Liver (tissue), 8 donors: ENCODE measurements at regions not wholly inside any gene's neighbourhood (a gene's known extent, or its start where the extent isn't known, plus 50 kb on each side); places are given as distances from the start of the nearest gene placed in this dataset.

Experiments
- DNase-seq: peaks from one replicate; pipeline ENCODE4 v3.0.0-alpha.2; 2017; ENCODE audit warnings: low spot score
- H3K27ac ChIP-seq, 2 donors: one replicate each; pipeline ENCODE4 v1.7.0; 2013; ENCODE audit warnings: inconsistent platforms in 2 of 2, low read length in 2 of 2, control low read depth in 1 of 2, low read depth in 1 of 2, mild to moderate bottlenecking in 1 of 2
- H3K27me3 ChIP-seq, 4 donors: one replicate each; pipeline versions ENCODE4 v1.6.1 to v1.7.0; 2013; ENCODE audit warnings: low read length in 3 of 4, inconsistent platforms in 1 of 4, mild to moderate bottlenecking in 1 of 4, moderate library complexity in 1 of 4; ENCODE audit not compliant: control insufficient read depth in 4 of 4, insufficient read depth in 4 of 4
- H3K36me3 ChIP-seq, 4 donors: one replicate each; pipeline versions ENCODE4 v1.6.1 to v1.7.0; 2013; ENCODE audit warnings: low read length in 3 of 4, mild to moderate bottlenecking in 3 of 4, low read depth in 1 of 4, moderate library complexity in 1 of 4; ENCODE audit not compliant: control insufficient read depth in 4 of 4, insufficient read depth in 3 of 4
- H3K4me1 ChIP-seq, 4 donors: one replicate each; pipeline versions ENCODE4 v1.6.1 to v1.7.0; 2013; ENCODE audit warnings: low read length in 3 of 4, mild to moderate bottlenecking in 3 of 4, moderate library complexity in 1 of 4; ENCODE audit not compliant: control insufficient read depth in 4 of 4, insufficient read depth in 4 of 4
- H3K4me3 ChIP-seq, 3 donors: one replicate each; pipeline versions ENCODE4 v1.6.1 to v1.7.0; 2013; ENCODE audit warnings: low read length in 3 of 3, control low read depth in 1 of 3, low read depth in 1 of 3, mild to moderate bottlenecking in 1 of 3
- H3K9ac ChIP-seq, 2 donors: one replicate each; pipeline ENCODE4 v1.7.0; 2013; ENCODE audit warnings: low read length in 2 of 2, mild to moderate bottlenecking in 2 of 2, moderate library complexity in 2 of 2, control low read depth in 1 of 2, low read depth in 1 of 2
- H3K9me3 ChIP-seq, 4 donors: one replicate each; pipeline versions ENCODE4 v1.6.1 to v1.7.0; 2013; ENCODE audit warnings: low read length in 3 of 4; ENCODE audit not compliant: control insufficient read depth in 4 of 4
- ATF3 ChIP-seq: IDR thresholded peaks from 2 replicates; pipeline ENCODE4 v1.6.1; 2016; ENCODE audit warnings: antibody characterized with exemption
- EGR1 ChIP-seq, 2 donors: IDR thresholded peaks; 2 replicates each; pipeline ENCODE4 v1.6.1; 2016 to 2018; ENCODE audit warnings: antibody characterized with exemption in 2 of 2, low read depth in 2 of 2
- FOXA1 ChIP-seq: IDR thresholded peaks from 2 replicates; pipeline ENCODE4 v1.6.1; 2016; ENCODE audit warnings: antibody characterized with exemption
- FOXA2 ChIP-seq: IDR thresholded peaks from 2 replicates; pipeline ENCODE4 v1.6.1; 2016; ENCODE audit warnings: antibody characterized with exemption
- GABPA ChIP-seq, 2 donors: IDR thresholded peaks in 1 of 2; conservative IDR thresholded peaks in 1 of 2; 2 replicates each; pipeline ENCODE4 v1.6.1; 2016; ENCODE audit warnings: antibody characterized with exemption in 2 of 2, mild to moderate bottlenecking in 1 of 2, moderate library complexity in 1 of 2
- HNF4A ChIP-seq, 2 donors: conservative IDR thresholded peaks; 2 replicates each; pipeline ENCODE4 v1.6.1; 2016; ENCODE audit warnings: antibody characterized with exemption in 2 of 2, mild to moderate bottlenecking in 2 of 2
- HNF4G ChIP-seq: IDR thresholded peaks from 2 replicates; pipeline ENCODE4 v1.6.1; 2016; ENCODE audit warnings: antibody characterized with exemption
- JUND ChIP-seq, 2 donors: IDR thresholded peaks; 2 replicates each; pipeline ENCODE4 v1.6.1; 2016; ENCODE audit warnings: antibody characterized with exemption in 2 of 2
- NR2F2 ChIP-seq: IDR thresholded peaks from 2 replicates; pipeline ENCODE4 v1.6.1; 2016; ENCODE audit warnings: antibody characterized with exemption
- RAD21 ChIP-seq, 2 donors: IDR thresholded peaks; 2 replicates each; pipeline ENCODE4 v1.6.1; 2016; ENCODE audit warnings: antibody characterized with exemption in 2 of 2, mild to moderate bottlenecking in 2 of 2
- RXRA ChIP-seq, 2 donors: IDR thresholded peaks; 2 replicates each; pipeline ENCODE4 v1.6.1; 2017 to 2018; ENCODE audit warnings: antibody characterized with exemption in 2 of 2, mild to moderate bottlenecking in 1 of 2
- SP1 ChIP-seq: IDR thresholded peaks from 2 replicates; pipeline ENCODE4 v1.6.1; 2018; ENCODE audit warnings: antibody characterized with exemption, mild to moderate bottlenecking
- TAF1 ChIP-seq: conservative IDR thresholded peaks from 2 replicates; pipeline ENCODE4 v1.6.1; 2016; ENCODE audit warnings: antibody characterized with exemption, mild to moderate bottlenecking
- YY1 ChIP-seq: IDR thresholded peaks from 2 replicates; pipeline ENCODE4 v1.6.1; 2016; ENCODE audit warnings: antibody characterized with exemption, mild to moderate bottlenecking
- WGBS: extraction: QIAGEN DNeasy Blood & Tissue Kit; methylation state at CpG from one replicate; pipeline ENCODE4 v1.1.7; 2013; 5-methylcytosine and 5-hydroxymethylcytosine counted together
- TF ChIP-seq, protein P1 (sequence below): IDR thresholded peaks from 2 replicates; pipeline ENCODE4 v1.6.1; 2016; ENCODE audit warnings: antibody characterized with exemption
- TF ChIP-seq, protein P2 (sequence below): fragments of 150-350 bp; IDR thresholded peaks from 2 replicates; pipeline ENCODE4 v1.5.1; 2017; ENCODE audit warnings: improper control_type of control experiment, low read depth, low read length; ENCODE audit not compliant: missing input control
- TF ChIP-seq, protein P3 (sequence below): IDR thresholded peaks from 2 replicates; pipeline ENCODE4 v1.6.1; 2016; ENCODE audit warnings: antibody characterized with exemption, mild to moderate bottlenecking
- TF ChIP-seq, protein P4 (sequence below): IDR thresholded peaks from 2 replicates; pipeline ENCODE4 v1.6.1; 2016; ENCODE audit warnings: antibody characterized with exemption
- donor health status: healthy.
- donor health status: healthy.
- donor health status: healthy.
- donor health status: healthy.
- donor health status: healthy.

- no peak for TF ChIP-seq FOXA1
- no peak for TF ChIP-seq NR2F2
- TF ChIP-seq, protein P1, sequence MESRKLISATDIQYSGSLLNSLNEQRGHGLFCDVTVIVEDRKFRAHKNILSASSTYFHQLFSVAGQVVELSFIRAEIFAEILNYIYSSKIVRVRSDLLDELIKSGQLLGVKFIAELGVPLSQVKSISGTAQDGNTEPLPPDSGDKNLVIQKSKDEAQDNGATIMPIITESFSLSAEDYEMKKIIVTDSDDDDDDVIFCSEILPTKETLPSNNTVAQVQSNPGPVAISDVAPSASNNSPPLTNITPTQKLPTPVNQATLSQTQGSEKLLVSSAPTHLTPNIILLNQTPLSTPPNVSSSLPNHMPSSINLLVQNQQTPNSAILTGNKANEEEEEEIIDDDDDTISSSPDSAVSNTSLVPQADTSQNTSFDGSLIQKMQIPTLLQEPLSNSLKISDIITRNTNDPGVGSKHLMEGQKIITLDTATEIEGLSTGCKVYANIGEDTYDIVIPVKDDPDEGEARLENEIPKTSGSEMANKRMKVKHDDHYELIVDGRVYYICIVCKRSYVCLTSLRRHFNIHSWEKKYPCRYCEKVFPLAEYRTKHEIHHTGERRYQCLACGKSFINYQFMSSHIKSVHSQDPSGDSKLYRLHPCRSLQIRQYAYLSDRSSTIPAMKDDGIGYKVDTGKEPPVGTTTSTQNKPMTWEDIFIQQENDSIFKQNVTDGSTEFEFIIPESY: no peak
- TF ChIP-seq HNF4G: no peak
- TF ChIP-seq TAF1: no peak
- no peak for TF ChIP-seq JUND (IDR thresholded peaks at IDR 0.05)
Measured at GRCh38 chr13:87344176-87344575, 327.0 kb upstream of the SLITRK5 start (continued).

DNA sequence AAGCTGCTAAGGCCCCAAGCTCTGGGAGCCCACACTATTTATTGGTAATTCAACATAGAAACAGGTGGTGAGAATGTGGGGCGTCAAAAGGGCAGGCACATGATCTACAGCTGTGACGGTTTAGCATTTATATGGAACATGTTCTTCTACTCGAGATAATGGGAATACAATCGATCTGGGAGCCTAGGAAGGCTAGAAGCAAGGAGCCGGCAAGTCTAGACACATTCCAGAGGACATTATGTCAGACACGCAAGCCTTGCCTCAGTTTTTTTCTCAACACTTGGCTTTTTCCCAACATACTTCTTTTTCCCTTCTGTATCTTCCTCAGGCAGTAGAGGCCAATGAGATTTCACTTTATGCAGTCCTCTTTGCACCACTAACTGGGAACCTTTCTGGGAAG, 315.7 kb upstream of the SLITRK5 start:
- H3K36me3 ChIP-seq: peaks cover 0 to 2% (median 0%) of the 10 kb centered on the region in 4 donors
- TF ChIP-seq, protein P1: no peak
- no peak for TF ChIP-seq TAF1
- TF ChIP-seq RAD21 (IDR thresholded peaks at IDR 0.05): no peak
- no peak for TF ChIP-seq FOXA2
- no peak for TF ChIP-seq FOXA1
- no peak for TF ChIP-seq HNF4G
- no peak for TF ChIP-seq RXRA (IDR thresholded peaks at IDR 0.05)
- no peak for TF ChIP-seq YY1
- no peak for TF ChIP-seq SP1
- TF ChIP-seq EGR1 (IDR thresholded peaks at IDR 0.05; ENCODE audit: low read depth in 2 of 2): no peak
- no peak for TF ChIP-seq NR2F2
- TF ChIP-seq ATF3: no peak
- TF ChIP-seq, protein P2, sequence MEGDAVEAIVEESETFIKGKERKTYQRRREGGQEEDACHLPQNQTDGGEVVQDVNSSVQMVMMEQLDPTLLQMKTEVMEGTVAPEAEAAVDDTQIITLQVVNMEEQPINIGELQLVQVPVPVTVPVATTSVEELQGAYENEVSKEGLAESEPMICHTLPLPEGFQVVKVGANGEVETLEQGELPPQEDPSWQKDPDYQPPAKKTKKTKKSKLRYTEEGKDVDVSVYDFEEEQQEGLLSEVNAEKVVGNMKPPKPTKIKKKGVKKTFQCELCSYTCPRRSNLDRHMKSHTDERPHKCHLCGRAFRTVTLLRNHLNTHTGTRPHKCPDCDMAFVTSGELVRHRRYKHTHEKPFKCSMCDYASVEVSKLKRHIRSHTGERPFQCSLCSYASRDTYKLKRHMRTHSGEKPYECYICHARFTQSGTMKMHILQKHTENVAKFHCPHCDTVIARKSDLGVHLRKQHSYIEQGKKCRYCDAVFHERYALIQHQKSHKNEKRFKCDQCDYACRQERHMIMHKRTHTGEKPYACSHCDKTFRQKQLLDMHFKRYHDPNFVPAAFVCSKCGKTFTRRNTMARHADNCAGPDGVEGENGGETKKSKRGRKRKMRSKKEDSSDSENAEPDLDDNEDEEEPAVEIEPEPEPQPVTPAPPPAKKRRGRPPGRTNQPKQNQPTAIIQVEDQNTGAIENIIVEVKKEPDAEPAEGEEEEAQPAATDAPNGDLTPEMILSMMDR: no peak
- no peak for TF ChIP-seq GABPA (IDR thresholded peaks at IDR 0.05 in 1 of 2, conservative IDR thresholded peaks at IDR 0.05 in 1 of 2)
- WGBS: 61% methylated on average over 6 of the region's 6 CpGs
- H3K27me3 ChIP-seq: no peaks in the 10 kb centered on the region
- no peak for DNase-seq
- no peak overlapping the region for H3K4me3 ChIP-seq
- no peaks in the 10 kb centered on the region for H3K9me3 ChIP-seq
- no peak overlapping the region for H3K9ac ChIP-seq
- H3K4me1 ChIP-seq: peaks cover 0 to 2% (median 0%) of the 10 kb centered on the region in 4 donors
- H3K27ac ChIP-seq: no peak overlapping the region

GRCh38 chr13:87356314-87356713, 314.9 kb upstream of the SLITRK5 start:
- H3K27ac ChIP-seq: no peak overlapping the region
- no peaks in the 10 kb centered on the region for H3K9me3 ChIP-seq
- peaks cover 0 to 2% (median under 1%) of the 10 kb centered on the region in 4 donors for H3K4me1 ChIP-seq
- no peak overlapping the region for H3K9ac ChIP-seq
- WGBS: 74% methylated on average over 8 of the region's 8 CpGs
- DNase-seq: no peak
- peaks cover 0 to 2% (median 0%) of the 10 kb centered on the region in 4 donors for H3K36me3 ChIP-seq
- TF ChIP-seq HNF4G (no peak), FOXA1 (no peak), HNF4A (conservative IDR thresholded peaks at IDR 0.05) (no peak), JUND (IDR thresholded peaks at IDR 0.05) (no peak), RXRA (IDR thresholded peaks at IDR 0.05) (no peak), FOXA2 (no peak), YY1 (no peak), RAD21 (IDR thresholded peaks at IDR 0.05) (no peak), SP1 (no peak)
- TF ChIP-seq, protein P3, sequence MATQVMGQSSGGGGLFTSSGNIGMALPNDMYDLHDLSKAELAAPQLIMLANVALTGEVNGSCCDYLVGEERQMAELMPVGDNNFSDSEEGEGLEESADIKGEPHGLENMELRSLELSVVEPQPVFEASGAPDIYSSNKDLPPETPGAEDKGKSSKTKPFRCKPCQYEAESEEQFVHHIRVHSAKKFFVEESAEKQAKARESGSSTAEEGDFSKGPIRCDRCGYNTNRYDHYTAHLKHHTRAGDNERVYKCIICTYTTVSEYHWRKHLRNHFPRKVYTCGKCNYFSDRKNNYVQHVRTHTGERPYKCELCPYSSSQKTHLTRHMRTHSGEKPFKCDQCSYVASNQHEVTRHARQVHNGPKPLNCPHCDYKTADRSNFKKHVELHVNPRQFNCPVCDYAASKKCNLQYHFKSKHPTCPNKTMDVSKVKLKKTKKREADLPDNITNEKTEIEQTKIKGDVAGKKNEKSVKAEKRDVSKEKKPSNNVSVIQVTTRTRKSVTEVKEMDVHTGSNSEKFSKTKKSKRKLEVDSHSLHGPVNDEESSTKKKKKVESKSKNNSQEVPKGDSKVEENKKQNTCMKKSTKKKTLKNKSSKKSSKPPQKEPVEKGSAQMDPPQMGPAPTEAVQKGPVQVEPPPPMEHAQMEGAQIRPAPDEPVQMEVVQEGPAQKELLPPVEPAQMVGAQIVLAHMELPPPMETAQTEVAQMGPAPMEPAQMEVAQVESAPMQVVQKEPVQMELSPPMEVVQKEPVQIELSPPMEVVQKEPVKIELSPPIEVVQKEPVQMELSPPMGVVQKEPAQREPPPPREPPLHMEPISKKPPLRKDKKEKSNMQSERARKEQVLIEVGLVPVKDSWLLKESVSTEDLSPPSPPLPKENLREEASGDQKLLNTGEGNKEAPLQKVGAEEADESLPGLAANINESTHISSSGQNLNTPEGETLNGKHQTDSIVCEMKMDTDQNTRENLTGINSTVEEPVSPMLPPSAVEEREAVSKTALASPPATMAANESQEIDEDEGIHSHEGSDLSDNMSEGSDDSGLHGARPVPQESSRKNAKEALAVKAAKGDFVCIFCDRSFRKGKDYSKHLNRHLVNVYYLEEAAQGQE: no peak
- TF ChIP-seq, protein P4, sequence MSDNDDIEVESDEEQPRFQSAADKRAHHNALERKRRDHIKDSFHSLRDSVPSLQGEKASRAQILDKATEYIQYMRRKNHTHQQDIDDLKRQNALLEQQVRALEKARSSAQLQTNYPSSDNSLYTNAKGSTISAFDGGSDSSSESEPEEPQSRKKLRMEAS: no peak
- H3K27me3 ChIP-seq: no peaks in the 10 kb centered on the region
- H3K4me3 ChIP-seq: no peak overlapping the region
